ENCODE measurements at regions not wholly inside any gene's neighbourhood (a gene's known extent, or its start where the extent isn't known, plus 50 kb on each side); places are given as distances from the start of the nearest gene placed in this dataset.

DNA sequence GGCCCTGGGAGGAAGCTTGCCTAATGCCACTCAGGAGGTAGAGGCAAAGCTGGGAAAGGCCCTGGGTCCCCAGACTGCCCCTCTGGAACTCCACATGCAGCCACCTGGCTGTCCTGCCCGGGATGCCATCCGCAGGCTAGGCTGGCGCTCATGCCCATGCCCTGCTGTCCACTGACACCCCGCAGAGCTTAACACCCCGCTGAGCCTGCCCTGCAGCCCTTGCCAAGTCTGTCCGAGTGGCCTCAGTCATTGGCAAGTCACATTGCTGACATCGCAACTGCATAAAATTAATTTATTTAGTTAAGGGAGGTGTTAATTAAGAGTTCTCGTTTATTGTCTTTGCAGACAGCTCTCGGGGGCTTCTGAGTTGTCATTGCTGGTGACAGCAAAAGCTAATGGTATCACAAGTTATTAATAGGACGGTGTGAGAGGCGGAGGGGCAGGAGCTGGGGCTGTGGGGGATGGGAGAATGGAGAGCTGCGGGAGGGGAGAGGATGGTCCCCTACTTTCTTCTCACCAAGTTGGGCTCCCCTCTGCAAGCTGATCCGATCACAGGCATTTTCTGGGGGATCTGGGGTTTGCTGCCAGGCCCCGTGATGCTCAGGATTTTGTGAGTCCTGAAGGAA lies 55.6 kb upstream of the PCBD1 start:
- H3K4me3 ChIP-seq (ENCODE audit: severe bottlenecking) = no peak overlapping the region
- H3K9me3 ChIP-seq (ENCODE audit: severe bottlenecking) = no peaks in the 10 kb centered on the region
- no peak for DNase-seq (ENCODE audit: low spot score)
- no peaks in the 10 kb centered on the region for H3K4me1 ChIP-seq (ENCODE audit: insufficient read depth, poor library complexity, severe bottlenecking)
- no peak for ATAC-seq (ENCODE audit: low read depth)
- no peaks in the 10 kb centered on the region for H3K36me3 ChIP-seq (ENCODE audit: low read depth)
- H3K27me3 ChIP-seq (ENCODE audit: insufficient read depth, poor library complexity, severe bottlenecking) = no peaks in the 10 kb centered on the region
- H3K27ac ChIP-seq (ENCODE audit: poor library complexity, severe bottlenecking) = no peak overlapping the region
- no peak for TF ChIP-seq CTCF (IDR thresholded peaks at IDR 0.05; ENCODE audit: poor library complexity, severe bottlenecking)

DNA sequence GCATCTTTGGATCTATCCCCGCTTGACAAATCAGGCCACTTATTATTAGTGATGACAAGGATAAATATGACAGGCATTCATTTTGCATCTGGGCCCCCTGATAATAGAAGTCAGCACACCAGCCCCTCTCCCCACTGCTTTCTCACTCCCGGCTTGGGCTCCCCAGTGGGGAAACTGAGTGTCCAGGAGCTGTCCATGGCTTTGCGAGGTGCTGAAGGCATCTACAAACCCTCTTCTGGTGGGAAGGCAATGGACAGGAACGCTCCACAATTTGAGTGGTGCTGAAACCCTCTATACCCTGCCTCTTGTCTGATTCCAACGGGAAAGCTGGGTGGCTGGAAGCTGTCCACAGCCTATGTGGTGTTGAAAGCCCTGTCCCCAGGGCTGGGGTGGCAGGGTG lies 61.7 kb upstream of the PCBD1 start:
- H3K36me3 ChIP-seq (ENCODE audit: low read depth) = no peaks in the 10 kb centered on the region
- ATAC-seq (ENCODE audit: low read depth) = no peak
- no peak for TF ChIP-seq CTCF (IDR thresholded peaks at IDR 0.05; ENCODE audit: poor library complexity, severe bottlenecking)
- H3K4me3 ChIP-seq (ENCODE audit: severe bottlenecking) = no peak overlapping the region
- no peak overlapping the region for H3K27ac ChIP-seq (ENCODE audit: poor library complexity, severe bottlenecking)
- H3K4me1 ChIP-seq (ENCODE audit: insufficient read depth, poor library complexity, severe bottlenecking) = no peaks in the 10 kb centered on the region
- no peaks in the 10 kb centered on the region for H3K27me3 ChIP-seq (ENCODE audit: insufficient read depth, poor library complexity, severe bottlenecking)
- H3K9me3 ChIP-seq (ENCODE audit: severe bottlenecking) = no peaks in the 10 kb centered on the region
- DNase-seq (ENCODE audit: low spot score) = no peak

GRCh38 chr10:70950801-70951200 lies 62.4 kb upstream of the PCBD1 start:
- Histone ChIP-seq H3K4me1 (ENCODE audit: insufficient read depth, poor library complexity, severe bottlenecking) (no peaks in the 10 kb centered on the region), H3K27me3 (ENCODE audit: insufficient read depth, poor library complexity, severe bottlenecking) (no peaks in the 10 kb centered on the region), H3K36me3 (ENCODE audit: low read depth) (no peaks in the 10 kb centered on the region), H3K27ac (ENCODE audit: poor library complexity, severe bottlenecking) (no peak overlapping the region), H3K4me3 (ENCODE audit: severe bottlenecking) (no peak overlapping the region), H3K9me3 (ENCODE audit: severe bottlenecking) (no peaks in the 10 kb centered on the region)
- no peak for DNase-seq (ENCODE audit: low spot score)
- TF ChIP-seq CTCF (IDR thresholded peaks at IDR 0.05; ENCODE audit: poor library complexity, severe bottlenecking) = no peak
- no peak for ATAC-seq (ENCODE audit: low read depth)

- Histone ChIP-seq H3K4me3 (ENCODE audit: severe bottlenecking) (no peak overlapping the region), H3K9me3 (ENCODE audit: severe bottlenecking) (no peaks in the 10 kb centered on the region), H3K4me1 (ENCODE audit: insufficient read depth, poor library complexity, severe bottlenecking) (no peaks in the 10 kb centered on the region), H3K27ac (ENCODE audit: poor library complexity, severe bottlenecking) (no peak overlapping the region), H3K36me3 (ENCODE audit: low read depth) (no peaks in the 10 kb centered on the region), H3K27me3 (ENCODE audit: insufficient read depth, poor library complexity, severe bottlenecking) (no peaks in the 10 kb centered on the region)
- no peak for TF ChIP-seq CTCF (IDR thresholded peaks at IDR 0.05; ENCODE audit: poor library complexity, severe bottlenecking)
- DNase-seq (ENCODE audit: low spot score) = no peak
- no peak for ATAC-seq (ENCODE audit: low read depth)
These were observed 64.0 kb upstream of the PCBD1 start for GRCh38 chr10:70952401-70952800.

GRCh38 chr10:70952921-70953320 lies 64.6 kb upstream of the PCBD1 start:
- DNase-seq (ENCODE audit: low spot score) (no peak), ATAC-seq (ENCODE audit: low read depth) (no peak)
- H3K36me3 ChIP-seq (ENCODE audit: low read depth) = no peaks in the 10 kb centered on the region
- H3K4me1 ChIP-seq (ENCODE audit: insufficient read depth, poor library complexity, severe bottlenecking) = no peaks in the 10 kb centered on the region
- H3K27me3 ChIP-seq (ENCODE audit: insufficient read depth, poor library complexity, severe bottlenecking) = no peaks in the 10 kb centered on the region
- TF ChIP-seq CTCF (IDR thresholded peaks at IDR 0.05; ENCODE audit: poor library complexity, severe bottlenecking) = no peak
- no peak overlapping the region for H3K4me3 ChIP-seq (ENCODE audit: severe bottlenecking)
- no peak overlapping the region for H3K27ac ChIP-seq (ENCODE audit: poor library complexity, severe bottlenecking)
- no peaks in the 10 kb centered on the region for H3K9me3 ChIP-seq (ENCODE audit: severe bottlenecking)

All from RWPE2 (cell line).